Mucosa of stomach (tissue), 1 donor: ENCODE measurements at regions not wholly inside any gene's neighbourhood (a gene's known extent, or its start where the extent isn't known, plus 50 kb on each side); places are given as distances from the start of the nearest gene placed in this dataset.

Source experiments
- H3K27me3 ChIP-seq: one replicate; pipeline ENCODE4 v1.7.0; 2013; ENCODE audit warnings: mild to moderate bottlenecking, low read length; ENCODE audit not compliant: control insufficient read depth, insufficient read depth
- H3K36me3 ChIP-seq: one replicate; pipeline ENCODE4 v1.7.0; 2013; ENCODE audit warnings: low read length; ENCODE audit not compliant: control insufficient read depth, insufficient read depth
- H3K4me1 ChIP-seq: one replicate; pipeline ENCODE4 v1.7.0; 2013; ENCODE audit warnings: mild to moderate bottlenecking, low read length; ENCODE audit not compliant: control insufficient read depth, insufficient read depth
- H3K4me3 ChIP-seq: one replicate; pipeline ENCODE4 v1.7.0; 2013; ENCODE audit warnings: low read length
- H3K9ac ChIP-seq: one replicate; pipeline ENCODE4 v1.7.0; 2013; ENCODE audit warnings: mild to moderate bottlenecking, low read length, moderate library complexity
- H3K9me3 ChIP-seq: one replicate; pipeline ENCODE4 v1.7.0; 2013; ENCODE audit warnings: mild to moderate bottlenecking, low read length, moderate library complexity; ENCODE audit not compliant: control insufficient read depth
- donor health status: Pancreatic carcinoma.

DNA sequence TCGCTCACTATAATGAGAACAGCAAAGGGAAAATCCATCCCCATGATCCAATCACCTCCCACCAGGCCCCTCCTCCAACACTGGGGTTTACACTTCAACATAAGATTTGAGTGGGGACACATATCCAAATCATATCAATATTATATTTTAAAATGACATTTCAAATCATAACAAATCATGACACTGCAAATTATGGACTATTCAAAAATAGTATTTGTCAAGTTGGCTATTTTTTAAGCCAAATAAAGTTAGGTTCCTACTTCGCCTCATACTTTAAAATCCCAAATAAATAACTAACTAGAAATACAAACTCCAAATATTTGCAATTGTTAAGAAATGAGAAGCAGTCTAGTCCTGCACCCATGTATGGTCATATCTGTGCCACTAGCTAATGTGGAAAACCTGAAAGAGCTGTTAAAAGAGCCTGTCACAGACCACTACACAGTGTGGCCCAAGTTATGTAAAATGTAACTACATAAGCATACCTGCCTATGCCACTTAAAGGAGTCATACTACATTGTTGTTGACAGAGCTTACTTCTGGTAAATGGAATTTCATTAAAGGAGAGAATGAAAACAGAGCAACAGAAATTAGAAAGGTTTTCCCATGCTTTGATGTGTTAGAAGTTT, 334.7 kb upstream of the GULP1 start:
- no peaks in the 10 kb centered on the region for H3K27me3 ChIP-seq
- H3K9ac ChIP-seq: no peak overlapping the region
- H3K4me3 ChIP-seq: no peak overlapping the region
- H3K36me3 ChIP-seq: no peaks in the 10 kb centered on the region
- no peaks in the 10 kb centered on the region for H3K9me3 ChIP-seq
- H3K4me1 ChIP-seq: no peaks in the 10 kb centered on the region

DNA sequence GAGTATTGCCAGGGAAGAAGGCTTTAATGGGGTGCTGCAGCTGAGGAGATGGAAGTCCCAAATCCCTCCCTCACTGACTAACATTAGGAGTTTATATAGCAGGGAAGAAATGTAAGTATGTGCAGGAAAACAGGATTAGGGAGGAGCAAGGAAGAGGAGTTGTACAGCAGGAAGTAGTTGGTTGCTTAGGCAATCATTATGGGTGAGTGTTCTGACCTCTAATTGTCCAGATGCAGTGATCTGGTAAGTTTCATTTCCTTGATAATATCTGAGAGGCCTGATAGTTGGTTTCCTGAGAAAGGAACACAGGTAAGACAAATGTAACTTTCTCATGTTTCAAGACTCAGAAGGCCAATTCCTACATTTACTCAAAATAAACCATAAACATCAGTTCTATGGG, 331.9 kb upstream of the GULP1 start:
- no peaks in the 10 kb centered on the region for H3K36me3 ChIP-seq
- H3K9ac ChIP-seq: no peak overlapping the region
- no peak overlapping the region for H3K4me3 ChIP-seq
- no peaks in the 10 kb centered on the region for H3K27me3 ChIP-seq
- H3K9me3 ChIP-seq: no peaks in the 10 kb centered on the region
- H3K4me1 ChIP-seq: no peaks in the 10 kb centered on the region

DNA sequence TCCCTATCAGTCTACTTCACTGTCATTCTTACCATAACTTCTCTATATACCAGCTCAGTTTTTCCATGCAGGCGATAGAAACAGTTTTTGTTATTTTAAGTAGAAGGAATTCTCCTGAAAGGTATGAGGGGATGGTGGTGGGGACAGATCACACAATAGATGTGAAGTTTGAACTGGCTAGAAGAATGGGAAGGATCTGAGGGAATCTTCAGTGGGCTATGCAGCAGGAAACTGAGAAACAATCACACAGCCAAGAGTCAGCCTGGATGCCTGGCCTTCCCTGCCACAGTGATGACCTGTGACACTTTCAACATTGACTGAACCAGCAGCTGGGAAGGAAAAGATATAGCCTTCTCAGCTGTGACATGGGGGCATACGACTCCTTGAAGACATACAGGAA, 329.1 kb upstream of the GULP1 start:
- H3K4me1 ChIP-seq: no peaks in the 10 kb centered on the region
- H3K9me3 ChIP-seq: no peaks in the 10 kb centered on the region
- H3K27me3 ChIP-seq: no peaks in the 10 kb centered on the region
- H3K36me3 ChIP-seq: no peaks in the 10 kb centered on the region
- H3K4me3 ChIP-seq: no peak overlapping the region
- H3K9ac ChIP-seq: no peak overlapping the region

DNA sequence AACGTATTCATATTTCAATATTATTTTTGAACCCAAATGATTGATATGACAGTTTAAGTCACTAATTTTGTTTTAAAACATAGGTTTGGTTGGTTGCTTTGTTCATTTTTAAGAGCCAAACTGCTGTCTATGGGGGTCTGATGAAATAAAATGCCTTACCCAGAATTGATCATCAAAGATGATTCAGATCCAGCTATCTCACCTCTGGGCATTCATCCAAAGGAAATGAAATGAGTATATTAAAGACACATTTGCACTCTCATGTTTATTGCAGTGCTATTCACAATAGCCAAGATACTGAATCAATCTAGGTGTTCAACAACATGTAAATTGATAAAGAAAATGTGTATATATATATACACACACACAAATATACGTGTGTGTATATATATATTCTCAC, 326.9 kb upstream of the GULP1 start:
- H3K27me3 ChIP-seq: no peaks in the 10 kb centered on the region
- H3K4me1 ChIP-seq: no peaks in the 10 kb centered on the region
- no peaks in the 10 kb centered on the region for H3K36me3 ChIP-seq
- H3K9me3 ChIP-seq: no peaks in the 10 kb centered on the region
- no peak overlapping the region for H3K9ac ChIP-seq
- H3K4me3 ChIP-seq: no peak overlapping the region

DNA sequence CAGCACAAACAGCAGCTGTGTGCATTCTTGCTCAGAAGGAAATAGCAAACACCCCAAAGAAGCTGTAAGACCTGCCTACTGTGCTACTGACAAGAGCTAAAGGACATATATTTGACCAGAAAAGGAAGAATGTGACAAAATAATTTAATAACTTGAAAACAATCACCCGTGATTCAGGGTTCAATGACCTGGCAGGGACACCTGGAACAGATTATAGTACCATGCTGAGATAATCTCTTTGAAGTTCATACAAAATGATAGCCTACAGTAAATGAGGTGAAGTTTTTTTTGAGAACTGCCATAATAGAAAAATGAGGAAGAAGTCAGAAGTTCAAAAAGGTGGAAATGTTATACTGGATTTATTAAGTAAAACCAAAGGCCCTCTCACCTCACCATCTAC, 324.8 kb upstream of the GULP1 start:
- Histone ChIP-seq H3K9me3 (no peaks in the 10 kb centered on the region), H3K27me3 (no peaks in the 10 kb centered on the region), H3K36me3 (no peaks in the 10 kb centered on the region), H3K4me1 (no peaks in the 10 kb centered on the region), H3K4me3 (no peak overlapping the region), H3K9ac (no peak overlapping the region)

DNA sequence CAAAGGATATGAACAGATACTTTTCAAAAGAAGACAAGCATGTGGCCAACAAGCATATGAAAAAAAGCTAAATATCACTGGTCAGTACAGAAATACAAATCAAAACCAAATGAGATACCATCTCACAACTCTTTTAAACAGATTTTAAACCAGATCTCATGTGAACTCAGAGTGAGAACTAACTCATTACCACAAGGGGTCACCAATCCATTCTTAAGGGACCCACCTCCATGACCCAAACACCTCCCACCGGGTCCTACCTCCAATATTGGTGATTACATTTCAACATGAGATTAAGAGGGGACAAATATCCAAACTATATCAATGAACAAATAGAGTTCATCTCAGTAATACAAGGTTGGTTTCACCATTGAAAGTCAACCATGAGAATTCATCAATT, 319.8 kb upstream of the GULP1 start:
- H3K9ac ChIP-seq: no peak overlapping the region
- no peaks in the 10 kb centered on the region for H3K27me3 ChIP-seq
- H3K36me3 ChIP-seq: no peaks in the 10 kb centered on the region
- H3K4me1 ChIP-seq: no peaks in the 10 kb centered on the region
- H3K9me3 ChIP-seq: no peaks in the 10 kb centered on the region
- no peak overlapping the region for H3K4me3 ChIP-seq

DNA sequence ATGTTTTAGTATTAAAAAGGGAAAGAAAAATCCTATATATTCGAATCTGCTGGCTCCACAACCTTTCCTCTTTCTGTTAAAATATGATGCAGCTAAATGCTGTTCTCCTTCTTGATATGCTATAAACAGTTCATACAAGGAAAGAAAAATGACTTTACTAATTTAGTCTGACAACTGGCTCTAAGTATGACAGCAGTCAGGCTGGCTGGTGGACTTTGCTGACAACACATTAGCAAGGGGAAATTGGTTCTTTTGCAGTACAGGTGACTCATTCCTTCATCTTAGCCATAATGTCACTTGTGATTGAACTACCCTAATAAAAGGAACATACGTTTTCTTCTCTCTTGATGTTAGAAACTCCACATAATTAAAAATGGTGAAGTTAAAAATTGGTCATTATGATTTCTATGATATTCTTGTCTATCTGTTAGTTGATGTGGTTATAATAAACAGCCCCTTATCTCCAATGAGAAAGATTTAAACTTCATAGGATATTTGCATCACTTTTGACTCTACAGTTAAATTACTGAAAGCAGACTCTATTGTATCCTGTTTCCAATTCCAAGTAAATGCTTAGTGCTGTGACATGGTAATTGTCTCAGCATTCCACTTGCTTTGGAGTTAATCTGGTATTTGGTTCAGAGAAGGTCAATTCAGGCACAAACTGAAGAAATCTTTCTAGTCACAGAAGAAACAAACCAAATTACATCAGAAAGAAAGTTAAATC, 315.3 kb upstream of the GULP1 start:
- Histone ChIP-seq H3K9me3 (no peaks in the 10 kb centered on the region), H3K4me1 (no peaks in the 10 kb centered on the region), H3K27me3 (no peaks in the 10 kb centered on the region), H3K36me3 (no peaks in the 10 kb centered on the region), H3K4me3 (no peak overlapping the region), H3K9ac (no peak overlapping the region)

DNA sequence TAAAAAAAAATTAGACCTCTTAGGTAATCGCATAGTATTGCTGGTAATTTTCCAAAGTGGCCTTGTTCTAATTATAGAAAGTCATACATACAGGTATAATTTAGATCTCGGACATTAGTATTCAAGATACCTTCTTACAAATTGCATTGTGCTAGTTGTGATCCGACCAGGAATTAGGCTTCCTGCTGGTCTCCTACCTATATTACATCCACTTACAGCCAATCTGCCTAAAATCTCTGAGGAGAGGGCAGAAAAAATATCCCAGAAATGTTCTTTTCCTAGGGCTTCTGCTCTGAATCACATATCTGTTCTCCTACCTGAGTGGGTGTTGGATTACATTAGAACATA, 314.7 kb upstream of the GULP1 start:
- H3K36me3 ChIP-seq: no peaks in the 10 kb centered on the region
- H3K9me3 ChIP-seq: no peaks in the 10 kb centered on the region
- no peaks in the 10 kb centered on the region for H3K4me1 ChIP-seq

DNA sequence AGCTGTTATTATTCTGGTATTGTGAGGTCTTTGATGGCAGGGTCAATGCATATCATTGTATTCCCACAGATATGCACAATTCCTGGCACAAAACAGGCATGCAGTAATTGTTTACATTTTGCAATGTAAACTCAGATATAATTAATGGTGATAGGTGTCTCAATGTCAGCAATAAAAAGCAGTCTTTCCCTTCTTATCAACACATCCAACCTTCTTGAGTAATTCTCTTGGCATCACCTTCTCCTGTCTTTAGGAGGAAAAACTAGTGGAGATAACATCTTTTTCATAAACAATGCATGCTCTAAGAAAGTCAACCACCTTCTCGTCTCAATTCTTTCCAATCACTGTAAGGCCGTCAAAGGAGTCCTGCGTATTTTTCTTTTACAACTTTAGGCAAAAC, 313.3 kb upstream of the GULP1 start:
- H3K9me3 ChIP-seq: no peaks in the 10 kb centered on the region
- H3K27me3 ChIP-seq: no peaks in the 10 kb centered on the region
- no peaks in the 10 kb centered on the region for H3K4me1 ChIP-seq
- no peaks in the 10 kb centered on the region for H3K36me3 ChIP-seq
- H3K4me3 ChIP-seq: no peak overlapping the region
- no peak overlapping the region for H3K9ac ChIP-seq

More for the DNA sequence above, 314.7 kb upstream of the GULP1 start:
- H3K27me3 ChIP-seq: no peaks in the 10 kb centered on the region
- H3K4me3 ChIP-seq: no peak overlapping the region
- H3K9ac ChIP-seq: no peak overlapping the region

DNA sequence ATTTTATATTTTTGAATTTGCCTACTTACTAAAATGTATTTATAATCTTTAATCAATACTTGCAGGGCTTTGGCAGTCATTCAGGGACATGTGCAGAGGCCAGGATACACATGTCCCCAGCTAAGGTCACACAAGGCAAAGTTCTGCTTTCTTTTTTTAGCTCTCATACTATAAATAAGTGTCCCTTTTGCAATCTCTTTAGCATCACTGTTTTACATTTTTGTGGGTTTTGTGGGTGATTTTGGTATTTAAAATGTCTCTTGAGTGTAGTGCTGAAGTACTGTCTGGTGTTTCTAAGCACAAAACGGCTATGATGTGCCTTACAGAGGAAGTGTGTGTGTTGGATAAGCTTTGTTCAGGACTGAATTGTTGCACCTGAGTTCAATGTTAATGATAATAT, 309.0 kb upstream of the GULP1 start:
- H3K9ac ChIP-seq: no peak overlapping the region
- H3K4me3 ChIP-seq: no peak overlapping the region
- H3K36me3 ChIP-seq: no peaks in the 10 kb centered on the region
- no peaks in the 10 kb centered on the region for H3K9me3 ChIP-seq
- no peaks in the 10 kb centered on the region for H3K27me3 ChIP-seq
- no peaks in the 10 kb centered on the region for H3K4me1 ChIP-seq

DNA sequence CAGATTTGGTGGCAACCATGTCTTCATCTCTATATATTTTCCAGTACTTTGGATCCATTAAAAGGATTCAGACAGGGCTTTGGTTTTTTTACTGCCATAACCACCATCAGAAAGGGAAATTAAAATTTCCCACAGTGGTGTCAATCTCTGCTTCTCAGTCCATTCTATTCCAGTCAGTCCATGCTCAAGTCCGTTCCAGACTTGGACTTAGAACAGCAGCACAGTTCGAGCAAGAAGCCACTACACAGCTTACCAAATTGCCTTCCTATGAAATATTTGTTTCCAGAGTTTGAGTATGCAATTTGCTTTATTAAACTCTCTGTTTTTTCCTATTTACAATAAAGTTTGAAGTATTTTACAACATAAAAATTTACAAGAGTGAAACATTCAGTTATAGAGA, 306.5 kb upstream of the GULP1 start:
- Histone ChIP-seq H3K9me3 (no peaks in the 10 kb centered on the region), H3K27me3 (no peaks in the 10 kb centered on the region), H3K36me3 (no peaks in the 10 kb centered on the region), H3K4me3 (no peak overlapping the region), H3K9ac (no peak overlapping the region), H3K4me1 (no peaks in the 10 kb centered on the region)

DNA sequence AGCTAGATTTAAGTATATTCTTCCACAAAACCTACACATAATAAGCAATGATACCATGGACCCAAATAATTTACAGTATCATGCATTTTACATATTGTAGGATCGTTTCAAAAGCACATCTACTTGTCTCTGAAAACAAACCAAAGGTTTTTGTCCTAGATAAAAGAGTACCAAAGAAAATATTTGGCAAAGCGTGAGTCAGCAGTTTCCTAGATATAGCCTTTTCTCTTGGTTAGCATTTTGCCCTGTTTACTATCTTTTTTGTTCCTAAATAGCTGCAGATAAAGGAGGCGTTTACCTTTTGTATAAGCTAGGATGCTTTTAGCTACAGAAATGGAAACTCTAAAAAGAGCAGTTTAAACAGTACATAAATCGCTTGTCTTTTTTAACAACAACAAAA, 305.8 kb upstream of the GULP1 start:
- Histone ChIP-seq H3K36me3 (no peaks in the 10 kb centered on the region), H3K4me1 (no peaks in the 10 kb centered on the region), H3K9me3 (no peaks in the 10 kb centered on the region), H3K9ac (no peak overlapping the region), H3K4me3 (no peak overlapping the region), H3K27me3 (no peaks in the 10 kb centered on the region)
